AG10803 (cell line): ENCODE measurements at regions not wholly inside any gene's neighbourhood (a gene's known extent, or its start where the extent isn't known, plus 50 kb on each side); places are given as distances from the start of the nearest gene placed in this dataset.

Experiments used
- DNase-seq: peaks from one replicate; pipeline ENCODE4 v3.0.0; 2010; ENCODE audit warnings: low read depth
- H3K4me3 ChIP-seq: 2 replicates; pipeline ENCODE4 v1.5.1; 2011; ENCODE audit warnings: mild to moderate bottlenecking, low read length, control low read depth
- CTCF ChIP-seq: conservative IDR thresholded peaks from 2 replicates; pipeline ENCODE4 v1.5.1; 2011; ENCODE audit warnings: mild to moderate bottlenecking, low read length, control low read depth, inconsistent platforms

- H3K4me3 ChIP-seq: no peak overlapping the region
- no peak for DNase-seq
- TF ChIP-seq CTCF: no peak
These were observed 169.8 kb downstream of the CAAP1 start for GRCh38 chr9:26722755-26723154.

GRCh38 chr9:26710008-26710407 lies 182.6 kb downstream of the CAAP1 start:
- no peak for DNase-seq
- no peak for TF ChIP-seq CTCF
- no peak overlapping the region for H3K4me3 ChIP-seq

- no peak for TF ChIP-seq CTCF
- H3K4me3 ChIP-seq: no peak overlapping the region
- no peak for DNase-seq
These were observed 186.4 kb downstream of the CAAP1 start for GRCh38 chr9:26706223-26706622.

- no peak for TF ChIP-seq CTCF
- no peak overlapping the region for H3K4me3 ChIP-seq
- no peak for DNase-seq
These were observed 197.3 kb downstream of the CAAP1 start for GRCh38 chr9:26695298-26695622.

GRCh38 chr9:26694381-26695297 lies 198.0 kb downstream of the CAAP1 start:
- no peak for DNase-seq
- TF ChIP-seq CTCF: no peak
- no peak overlapping the region for H3K4me3 ChIP-seq

- DNase-seq: no peak
- no peak overlapping the region for H3K4me3 ChIP-seq
- TF ChIP-seq CTCF: no peak
These were observed 203.6 kb downstream of the CAAP1 start for GRCh38 chr9:26689041-26689440.

GRCh38 chr9:26687421-26687820 lies 205.2 kb downstream of the CAAP1 start:
- no peak for TF ChIP-seq CTCF
- no peak overlapping the region for H3K4me3 ChIP-seq
- DNase-seq: no peak
